ENCODE measurements at regions not wholly inside any gene's neighbourhood (a gene's known extent, or its start where the extent isn't known, plus 50 kb on each side); places are given as distances from the start of the nearest gene placed in this dataset.

GRCh38 chr5:66529704-66530103 lies 66.5 kb upstream of the MAST4 start:
- H3K4me3 ChIP-seq (ENCODE audit: low read depth, poor library complexity, severe bottlenecking) = no peak overlapping the region
- TF ChIP-seq POLR2A (IDR thresholded peaks at IDR 0.05) = no peak
- TF ChIP-seq CTCF (IDR thresholded peaks at IDR 0.05) = no peak
- no peak for DNase-seq (ENCODE audit: low spot score in 2 of 2)
- 87 to 92% methylated on average over 2 of the region's 2 CpGs for WGBS, 2 donors
- intact Hi-C loops (cut with DNase I; ENCODE audit: low total_unique reads) = no loop called here

GRCh38 chr5:66538126-66538525 lies 58.1 kb upstream of the MAST4 start:
- intact Hi-C loops (cut with DNase I; ENCODE audit: low total_unique reads) = no loop called here
- no peak for TF ChIP-seq CTCF (IDR thresholded peaks at IDR 0.05)
- TF ChIP-seq POLR2A (IDR thresholded peaks at IDR 0.05) = no peak
- no peak overlapping the region for H3K4me3 ChIP-seq (ENCODE audit: low read depth, poor library complexity, severe bottlenecking)
- DNase-seq (ENCODE audit: low spot score in 2 of 2) = no peak

- TF ChIP-seq CTCF (IDR thresholded peaks at IDR 0.05) = no peak
- TF ChIP-seq POLR2A (IDR thresholded peaks at IDR 0.05) = no peak
- 90 to 95% methylated on average over 3 of the region's 3 CpGs for WGBS, 2 donors
- intact Hi-C loops (cut with DNase I; ENCODE audit: low total_unique reads) = no loop called here
- no peak for DNase-seq (ENCODE audit: low spot score in 2 of 2)
- no peak overlapping the region for H3K4me3 ChIP-seq (ENCODE audit: low read depth, poor library complexity, severe bottlenecking)
Measured at GRCh38 chr5:66538531-66538930, 57.7 kb upstream of the MAST4 start.

GRCh38 chr5:66540078-66540477 lies 56.1 kb upstream of the MAST4 start:
- intact Hi-C loops (cut with DNase I; ENCODE audit: low total_unique reads) = no loop called here
- H3K4me3 ChIP-seq (ENCODE audit: low read depth, poor library complexity, severe bottlenecking) = no peak overlapping the region
- 53 to 76% methylated on average over 2 of the region's 2 CpGs for WGBS, 2 donors
- no peak for TF ChIP-seq CTCF (IDR thresholded peaks at IDR 0.05)
- no peak for TF ChIP-seq POLR2A (IDR thresholded peaks at IDR 0.05)
- no peak for DNase-seq (ENCODE audit: low spot score in 2 of 2)

- TF ChIP-seq CTCF (IDR thresholded peaks at IDR 0.05) = no peak
- no peak for TF ChIP-seq POLR2A (IDR thresholded peaks at IDR 0.05)
- no peak overlapping the region for H3K4me3 ChIP-seq (ENCODE audit: low read depth, poor library complexity, severe bottlenecking)
- intact Hi-C loops (cut with DNase I; ENCODE audit: low total_unique reads) = no loop called here
- no peak for DNase-seq (ENCODE audit: low spot score in 2 of 2)
Measured at GRCh38 chr5:66542711-66543110, 53.5 kb upstream of the MAST4 start.
